ENCODE measurements at regions not wholly inside any gene's neighbourhood (a gene's known extent, or its start where the extent isn't known, plus 50 kb on each side); places are given as distances from the start of the nearest gene placed in this dataset.

GRCh38 chr1:208521534-208521933 is 277.4 kb upstream of the PLXNA2 start:
- no peak for DNase-seq

GRCh38 chr1:208523007-208523406 is 278.8 kb upstream of the PLXNA2 start:
- no peak for DNase-seq

- no peak for DNase-seq
These were observed 280.2 kb upstream of the PLXNA2 start for GRCh38 chr1:208524376-208524775.

- DNase-seq = no peak
These were observed 280.7 kb upstream of the PLXNA2 start for GRCh38 chr1:208524925-208525324.

GRCh38 chr1:208525417-208525816 is 281.2 kb upstream of the PLXNA2 start:
- DNase-seq = no peak

- DNase-seq = no peak
These were observed 282.5 kb upstream of the PLXNA2 start for GRCh38 chr1:208526613-208527125.

- DNase-seq = no peak
These were observed 283.0 kb upstream of the PLXNA2 start for GRCh38 chr1:208527156-208527555.

GRCh38 chr1:208528578-208529240 is 284.5 kb upstream of the PLXNA2 start:
- no peak for DNase-seq

GRCh38 chr1:208531003-208531750 is 287.0 kb upstream of the PLXNA2 start:
- DNase-seq = no peak

GRCh38 chr1:208533746-208534598 is 289.8 kb upstream of the PLXNA2 start:
- no peak for DNase-seq

GRCh38 chr1:208534599-208534897 is 290.4 kb upstream of the PLXNA2 start:
- no peak for DNase-seq

- DNase-seq = no peak
These were observed 290.8 kb upstream of the PLXNA2 start for GRCh38 chr1:208534979-208535378.

- DNase-seq = no peak
These were observed 291.3 kb upstream of the PLXNA2 start for GRCh38 chr1:208535511-208535910.

GRCh38 chr1:208536212-208536611 is 292.0 kb upstream of the PLXNA2 start:
- no peak for DNase-seq

- DNase-seq = no peak
These were observed 293.0 kb upstream of the PLXNA2 start for GRCh38 chr1:208537198-208537597.

GRCh38 chr1:208538078-208538477 is 293.9 kb upstream of the PLXNA2 start:
- DNase-seq = no peak

GRCh38 chr1:208538587-208538986 is 294.4 kb upstream of the PLXNA2 start:
- DNase-seq = no peak

- no peak for DNase-seq
These were observed 296.5 kb upstream of the PLXNA2 start for GRCh38 chr1:208540724-208541123.

GRCh38 chr1:208541225-208541855 is 297.2 kb upstream of the PLXNA2 start:
- DNase-seq = no peak

GRCh38 chr1:208542309-208542708 is 298.1 kb upstream of the PLXNA2 start:
- DNase-seq = no peak

- no peak for DNase-seq
These were observed 299.9 kb upstream of the PLXNA2 start for GRCh38 chr1:208544053-208544452.

GRCh38 chr1:208544794-208545193 is 300.6 kb upstream of the PLXNA2 start:
- DNase-seq = no peak

- no peak for DNase-seq
These were observed 306.8 kb upstream of the PLXNA2 start for GRCh38 chr1:208551024-208551423.

Data from NCI-H2029 treated with DMSO at 0.1 percent for 48 hours (cell line).